Panc1 (cell line): ENCODE measurements at regions not wholly inside any gene's neighbourhood (a gene's known extent, or its start where the extent isn't known, plus 50 kb on each side); places are given as distances from the start of the nearest gene placed in this dataset.
"Not testable (repeated sequence)": the region's sequence is repeated elsewhere in the genome, so short reads cannot be mapped to it uniquely, and the experiment has no call there.

Experiments used
- POLR2AphosphoS5 ChIP-seq: IDR thresholded peaks from 2 replicates; pipeline ENCODE4 v1.6.1; 2012; ENCODE audit warnings: mild to moderate bottlenecking, low read depth, low read length, moderate library complexity
- TF ChIP-seq, protein P1 (sequence below): fragments of 450-650 bp; IDR thresholded peaks from 2 replicates; pipeline ENCODE4 v1.5.1; 2017; ENCODE audit warnings: mild to moderate bottlenecking
- TF ChIP-seq, protein P2 (sequence below), 2 experiments: IDR thresholded peaks; 2 replicates each; pipeline ENCODE4 v1.6.1; 2011 to 2012; ENCODE audit warnings: low read depth in 2 of 2, control low read depth in 1 of 2, low read length in 1 of 2, mild to moderate bottlenecking in 1 of 2, moderate library complexity in 1 of 2; ENCODE audit not compliant: insufficient read depth in 1 of 2

DNA sequence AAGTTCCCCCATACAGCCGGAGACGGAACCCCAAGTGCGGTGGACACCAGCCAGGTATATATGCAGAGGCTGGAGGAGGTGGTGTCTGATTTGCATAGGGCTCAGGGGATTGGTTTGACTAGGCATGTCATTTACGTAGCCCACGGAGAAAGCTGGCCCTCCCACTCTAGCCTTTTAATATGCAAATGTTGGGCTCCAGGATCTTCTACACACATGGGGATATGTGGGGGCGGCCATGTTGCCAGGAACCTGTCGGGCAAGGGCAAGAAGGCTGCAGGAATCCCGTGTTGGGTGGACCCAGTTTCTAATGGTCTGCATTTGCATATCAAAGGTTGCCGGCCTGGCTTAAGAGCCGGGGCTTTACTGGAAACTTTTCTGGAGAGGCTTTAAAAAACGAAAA is 57.4 kb downstream of the FTHL17 start:
- TF ChIP-seq, protein P1, sequence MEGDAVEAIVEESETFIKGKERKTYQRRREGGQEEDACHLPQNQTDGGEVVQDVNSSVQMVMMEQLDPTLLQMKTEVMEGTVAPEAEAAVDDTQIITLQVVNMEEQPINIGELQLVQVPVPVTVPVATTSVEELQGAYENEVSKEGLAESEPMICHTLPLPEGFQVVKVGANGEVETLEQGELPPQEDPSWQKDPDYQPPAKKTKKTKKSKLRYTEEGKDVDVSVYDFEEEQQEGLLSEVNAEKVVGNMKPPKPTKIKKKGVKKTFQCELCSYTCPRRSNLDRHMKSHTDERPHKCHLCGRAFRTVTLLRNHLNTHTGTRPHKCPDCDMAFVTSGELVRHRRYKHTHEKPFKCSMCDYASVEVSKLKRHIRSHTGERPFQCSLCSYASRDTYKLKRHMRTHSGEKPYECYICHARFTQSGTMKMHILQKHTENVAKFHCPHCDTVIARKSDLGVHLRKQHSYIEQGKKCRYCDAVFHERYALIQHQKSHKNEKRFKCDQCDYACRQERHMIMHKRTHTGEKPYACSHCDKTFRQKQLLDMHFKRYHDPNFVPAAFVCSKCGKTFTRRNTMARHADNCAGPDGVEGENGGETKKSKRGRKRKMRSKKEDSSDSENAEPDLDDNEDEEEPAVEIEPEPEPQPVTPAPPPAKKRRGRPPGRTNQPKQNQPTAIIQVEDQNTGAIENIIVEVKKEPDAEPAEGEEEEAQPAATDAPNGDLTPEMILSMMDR: not testable (repeated sequence)
- TF ChIP-seq, protein P2, sequence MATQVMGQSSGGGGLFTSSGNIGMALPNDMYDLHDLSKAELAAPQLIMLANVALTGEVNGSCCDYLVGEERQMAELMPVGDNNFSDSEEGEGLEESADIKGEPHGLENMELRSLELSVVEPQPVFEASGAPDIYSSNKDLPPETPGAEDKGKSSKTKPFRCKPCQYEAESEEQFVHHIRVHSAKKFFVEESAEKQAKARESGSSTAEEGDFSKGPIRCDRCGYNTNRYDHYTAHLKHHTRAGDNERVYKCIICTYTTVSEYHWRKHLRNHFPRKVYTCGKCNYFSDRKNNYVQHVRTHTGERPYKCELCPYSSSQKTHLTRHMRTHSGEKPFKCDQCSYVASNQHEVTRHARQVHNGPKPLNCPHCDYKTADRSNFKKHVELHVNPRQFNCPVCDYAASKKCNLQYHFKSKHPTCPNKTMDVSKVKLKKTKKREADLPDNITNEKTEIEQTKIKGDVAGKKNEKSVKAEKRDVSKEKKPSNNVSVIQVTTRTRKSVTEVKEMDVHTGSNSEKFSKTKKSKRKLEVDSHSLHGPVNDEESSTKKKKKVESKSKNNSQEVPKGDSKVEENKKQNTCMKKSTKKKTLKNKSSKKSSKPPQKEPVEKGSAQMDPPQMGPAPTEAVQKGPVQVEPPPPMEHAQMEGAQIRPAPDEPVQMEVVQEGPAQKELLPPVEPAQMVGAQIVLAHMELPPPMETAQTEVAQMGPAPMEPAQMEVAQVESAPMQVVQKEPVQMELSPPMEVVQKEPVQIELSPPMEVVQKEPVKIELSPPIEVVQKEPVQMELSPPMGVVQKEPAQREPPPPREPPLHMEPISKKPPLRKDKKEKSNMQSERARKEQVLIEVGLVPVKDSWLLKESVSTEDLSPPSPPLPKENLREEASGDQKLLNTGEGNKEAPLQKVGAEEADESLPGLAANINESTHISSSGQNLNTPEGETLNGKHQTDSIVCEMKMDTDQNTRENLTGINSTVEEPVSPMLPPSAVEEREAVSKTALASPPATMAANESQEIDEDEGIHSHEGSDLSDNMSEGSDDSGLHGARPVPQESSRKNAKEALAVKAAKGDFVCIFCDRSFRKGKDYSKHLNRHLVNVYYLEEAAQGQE (IDR thresholded peaks at IDR 0.05; ENCODE audit: insufficient read depth in 1 of 2, low read depth in 2 of 2, low read length in 1 of 2): not testable (repeated sequence)
- not testable (repeated sequence) for TF ChIP-seq POLR2AphosphoS5
